Activated CD4-positive, alpha-beta T cell treated with anti-CD3 and anti-CD28 coated beads, Interleukin-2, amount 50 U/mL, for 24 hours (primary cell): ENCODE measurements at regions not wholly inside any gene's neighbourhood (a gene's known extent, or its start where the extent isn't known, plus 50 kb on each side); places are given as distances from the start of the nearest gene placed in this dataset.
"Not testable (repeated sequence)": the region's sequence is repeated elsewhere in the genome, so short reads cannot be mapped to it uniquely, and the experiment has no call there.

Source experiments
- DNase-seq, 2 donors: peaks; one replicate each; pipeline ENCODE4 v3.0.0-alpha.2; 2020; ENCODE audit warnings: low read depth in 1 of 2, low spot score in 1 of 2

DNA sequence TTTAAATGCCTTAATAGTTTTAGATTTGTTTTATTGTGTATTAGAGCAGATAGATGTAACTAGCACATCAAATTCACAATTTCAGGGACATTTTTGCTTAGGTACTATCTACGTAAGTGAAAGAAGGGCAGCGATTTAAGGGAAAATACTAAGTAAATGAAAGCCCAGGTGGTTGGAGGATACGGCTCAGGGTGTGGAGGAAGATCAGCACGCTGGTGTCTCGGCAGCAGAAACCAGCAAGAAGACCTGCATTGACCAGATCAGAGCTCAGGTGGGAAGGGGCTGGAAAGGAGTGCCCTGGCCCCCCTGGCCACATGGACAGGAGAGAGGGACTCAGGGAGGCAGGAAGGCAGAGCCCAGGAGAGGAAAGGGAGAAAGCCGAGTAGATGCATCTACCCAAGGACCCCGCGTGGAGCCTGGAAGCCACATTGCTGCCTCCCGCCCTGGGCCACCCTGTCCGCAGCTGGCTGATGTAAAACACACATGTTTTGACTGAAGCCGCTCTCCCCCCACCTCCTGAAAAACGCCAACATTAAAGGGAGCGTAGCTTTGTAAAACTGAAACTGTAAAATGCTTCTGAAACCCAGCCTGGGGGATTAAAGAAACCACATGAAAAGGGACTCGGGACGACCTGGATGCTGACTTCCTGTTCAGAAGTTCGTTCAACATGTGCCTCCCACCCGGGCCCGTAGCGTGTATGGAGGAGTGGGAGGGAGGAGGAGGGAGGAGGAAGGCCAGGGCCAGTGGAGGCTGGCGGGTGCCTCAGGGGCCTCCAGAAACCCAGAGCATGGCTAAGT, 72.6 kb upstream of the TARDBP start:
- peak; percentile 26 to 50 for DNase-seq

DNA sequence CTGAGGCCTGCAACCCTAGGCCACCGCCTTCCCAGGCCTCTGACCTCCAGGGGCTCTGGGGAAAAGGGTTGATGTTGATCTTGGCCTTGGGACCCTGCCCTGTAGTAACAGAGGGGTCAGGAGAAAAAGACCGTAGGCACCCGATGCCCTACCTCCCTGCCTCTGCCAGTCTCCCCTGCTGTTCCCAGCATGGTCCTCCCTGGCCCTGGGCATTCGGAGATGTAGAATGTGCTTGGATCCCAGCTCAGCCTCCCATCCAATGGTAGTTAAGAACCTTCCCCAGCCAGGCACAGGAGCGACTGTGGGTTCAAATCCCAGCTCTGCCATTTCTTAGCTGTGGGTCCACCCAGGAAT, 72.0 kb upstream of the TARDBP start:
- no peak for DNase-seq

DNA sequence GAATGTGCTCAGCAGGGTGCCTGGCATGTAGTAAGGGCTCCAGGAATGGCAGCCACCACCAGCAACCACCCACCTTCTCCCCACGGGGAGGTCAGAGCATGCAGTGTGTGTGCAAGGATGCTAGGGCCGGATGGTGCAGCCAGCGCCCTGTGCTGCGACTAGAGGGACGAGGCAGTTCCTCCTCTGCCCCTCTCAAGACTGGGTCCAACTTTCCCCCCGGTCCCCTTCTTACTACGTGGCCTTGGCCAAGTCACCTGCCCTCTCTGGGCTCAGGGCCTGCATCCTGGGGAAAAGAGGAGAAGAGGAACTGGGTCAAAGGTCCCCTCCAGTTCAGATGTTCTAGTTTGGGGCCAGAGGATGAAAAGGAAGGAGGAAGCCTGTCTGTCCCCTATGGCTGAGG, 71.6 kb upstream of the TARDBP start:
- no peak for DNase-seq

DNA sequence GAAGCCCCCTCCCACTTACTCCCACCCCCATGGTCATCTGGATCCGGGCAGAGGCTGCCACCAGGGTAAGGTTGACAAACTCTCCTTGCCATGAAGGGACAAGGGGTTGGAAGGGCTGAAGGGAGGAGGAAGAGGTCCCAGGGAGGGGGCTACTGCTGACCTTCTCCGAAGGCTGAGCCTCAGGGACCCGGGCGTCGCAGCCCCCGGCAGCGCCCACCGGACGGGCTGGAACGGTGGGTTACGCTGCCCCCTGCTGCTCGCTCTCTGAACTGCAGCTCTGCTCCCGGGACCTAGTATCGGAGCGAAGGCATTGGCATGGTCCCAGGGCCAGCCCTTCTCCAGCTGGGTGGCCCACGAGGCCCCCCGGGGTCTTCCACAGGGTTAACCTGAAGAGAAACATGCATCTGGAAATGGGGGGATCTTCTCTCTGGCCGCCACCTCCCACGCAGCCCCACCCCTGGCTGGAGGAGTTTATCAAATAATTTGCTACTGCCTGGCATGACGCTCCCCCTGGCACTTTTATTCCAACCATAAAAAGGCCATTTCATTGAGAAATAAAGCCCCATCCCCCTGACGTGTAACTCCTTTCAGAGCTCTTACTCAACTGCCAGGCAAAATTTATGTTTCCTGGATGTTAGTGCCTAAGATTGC, 70.4 kb upstream of the TARDBP start:
- peak; percentile 40 to 52 for DNase-seq

DNA sequence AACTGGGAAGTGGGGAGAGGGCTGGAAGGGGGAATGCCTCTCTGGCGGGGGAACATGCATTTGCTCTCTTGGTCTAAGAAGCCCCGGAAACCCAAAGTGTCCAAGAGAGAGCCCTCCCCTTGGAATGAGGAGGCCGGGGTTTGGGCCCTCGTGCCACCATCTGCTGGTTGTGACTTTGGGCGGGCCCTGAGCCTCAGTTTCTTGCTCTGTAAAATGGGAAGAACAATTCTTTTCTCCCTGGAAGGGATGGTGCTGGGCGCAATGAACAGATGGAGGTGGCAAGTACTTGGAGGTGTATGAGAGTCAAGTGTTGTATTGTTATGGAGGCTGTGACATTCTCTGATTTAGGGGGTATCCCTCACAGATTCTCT, 69.9 kb upstream of the TARDBP start:
- no peak for DNase-seq

DNA sequence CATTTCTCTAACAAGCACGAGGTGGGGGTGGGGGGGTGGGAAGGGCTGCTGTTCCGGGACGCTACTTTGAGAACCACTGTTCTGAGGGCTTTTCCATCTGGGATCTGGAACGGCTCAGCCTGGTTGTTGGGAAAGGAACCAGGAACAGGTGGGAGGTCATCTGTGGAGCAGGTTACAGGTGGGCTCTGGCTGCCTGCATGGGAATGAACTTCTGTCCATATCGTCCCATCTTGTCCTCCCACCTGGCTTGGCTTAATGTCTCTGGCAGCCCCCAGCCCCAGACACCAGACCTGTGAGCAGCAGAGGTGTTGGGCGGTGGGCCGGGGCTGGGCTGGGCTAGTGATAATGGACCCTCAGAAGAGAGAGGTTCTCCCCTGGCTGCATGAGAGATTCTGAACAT, 69.4 kb upstream of the TARDBP start:
- no peak for DNase-seq

DNA sequence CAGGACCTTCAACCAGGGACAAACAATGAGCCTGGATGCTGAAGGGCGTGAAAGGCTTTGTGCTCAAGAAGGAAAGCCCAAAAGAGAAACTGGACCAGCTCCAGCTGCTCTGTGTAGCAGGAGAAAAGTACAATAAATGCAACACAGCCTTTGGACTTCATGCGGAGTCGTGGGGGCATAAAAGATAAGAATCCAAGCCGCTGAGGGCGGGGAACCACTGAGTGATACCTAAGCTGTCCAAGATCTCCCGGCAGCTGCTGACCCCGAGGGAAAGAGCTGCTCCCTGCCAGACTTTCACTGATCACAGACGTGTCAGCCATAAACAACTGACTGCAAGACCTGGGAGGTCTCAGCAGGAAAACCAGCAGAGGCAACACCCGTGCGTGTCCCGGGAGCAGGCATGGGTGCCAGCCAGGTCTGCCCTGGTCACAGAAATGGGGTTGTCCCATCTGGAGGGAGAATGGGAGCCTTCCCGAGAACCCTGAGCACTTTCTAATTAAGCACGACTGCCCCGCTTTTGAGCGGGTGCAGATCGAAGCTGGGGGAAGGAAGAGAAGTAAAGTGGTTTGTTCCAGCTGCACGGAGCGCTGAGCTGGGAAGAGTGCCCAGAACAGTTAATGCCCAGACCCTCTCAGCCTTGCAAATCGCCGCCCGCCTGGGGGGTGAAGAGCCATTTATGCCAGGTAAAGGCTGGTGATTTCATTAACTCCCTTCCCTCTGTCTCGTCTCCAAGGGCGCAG, 68.3 kb upstream of the TARDBP start:
- no peak for DNase-seq

DNA sequence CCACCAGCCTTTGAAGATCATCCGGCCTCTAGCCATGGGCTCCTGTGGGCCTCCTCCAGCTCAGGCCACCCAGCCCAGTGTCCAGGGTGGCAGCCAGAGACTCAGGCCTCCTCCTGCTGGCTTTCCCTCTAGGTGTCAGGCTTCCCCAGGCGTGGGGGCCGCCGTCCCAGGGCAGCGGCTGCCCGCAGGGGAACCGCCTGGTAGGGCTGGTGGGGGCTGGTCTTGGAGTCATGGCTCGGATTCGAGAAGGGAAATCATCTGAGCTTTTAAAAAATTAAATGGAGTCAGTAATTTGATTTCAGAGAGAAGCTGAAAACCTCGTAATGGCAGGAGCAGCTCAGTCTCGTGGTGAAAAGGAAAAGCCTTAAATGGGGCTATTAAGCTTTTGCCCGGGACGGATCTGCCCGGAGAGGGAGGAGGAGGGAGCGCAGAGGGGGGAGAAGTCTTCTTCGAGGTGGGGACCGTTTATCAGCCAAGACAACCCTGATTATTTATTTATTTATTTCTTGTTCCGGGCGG, 66.4 kb upstream of the TARDBP start:
- no peak for DNase-seq

DNA sequence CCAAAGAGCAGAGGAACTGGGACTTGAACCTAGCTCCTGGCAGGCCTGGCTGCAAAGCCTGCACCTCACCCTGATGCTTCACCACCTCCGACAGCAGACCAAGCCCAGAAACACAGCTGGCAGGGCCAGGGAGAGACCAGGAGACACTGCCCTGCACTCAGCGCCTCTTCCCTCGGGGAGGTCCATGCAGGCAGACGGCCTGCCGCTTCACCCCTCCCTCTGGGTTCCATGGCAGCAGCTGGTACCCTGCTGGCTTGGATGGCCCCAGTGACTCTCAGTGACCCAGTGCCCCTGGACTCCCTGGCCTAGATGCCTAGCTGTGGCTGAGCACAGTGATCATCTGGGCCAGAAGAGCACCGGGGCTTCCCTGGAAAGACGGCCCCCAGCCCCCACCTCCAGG, 65.3 kb upstream of the TARDBP start:
- DNase-seq = no peak

DNA sequence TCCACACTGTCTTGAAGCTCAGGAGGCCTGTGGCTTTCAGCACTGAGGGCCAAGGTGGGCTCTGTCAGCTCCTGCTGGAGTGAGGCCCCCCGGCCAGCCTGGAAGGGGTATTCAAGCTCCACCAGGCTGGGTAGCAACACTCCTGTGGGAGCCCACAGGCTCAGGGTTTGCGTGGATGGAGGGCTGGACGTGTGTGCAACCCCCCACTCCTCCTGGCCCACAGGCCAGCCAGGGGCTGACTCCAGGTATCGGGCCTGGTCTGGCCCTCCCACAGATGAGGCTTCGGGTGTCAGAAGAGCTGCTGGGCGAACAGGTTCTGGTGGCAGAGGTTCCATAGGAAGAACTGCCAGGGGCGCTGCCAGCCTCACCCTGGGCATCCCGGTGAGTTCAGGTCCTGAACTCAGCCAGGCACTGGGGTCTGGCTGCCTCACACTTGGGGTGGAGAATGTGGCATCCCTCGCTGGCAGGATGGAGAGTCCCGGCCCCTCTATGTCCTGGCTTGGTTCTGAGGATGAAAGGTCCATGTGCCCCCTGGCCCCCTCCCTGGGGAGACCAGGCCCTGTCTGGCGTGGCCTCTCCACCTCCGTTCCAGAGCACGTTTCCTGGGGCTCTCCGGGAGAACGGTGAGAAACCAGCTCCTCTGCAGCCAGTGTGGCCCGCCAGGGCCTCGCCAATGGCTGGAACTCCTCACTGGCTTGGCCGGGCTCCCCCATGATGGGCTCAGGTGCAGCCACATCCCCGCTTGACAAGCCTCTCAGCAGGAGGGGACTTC, 64.6 kb upstream of the TARDBP start:
- DNase-seq = no peak

DNA sequence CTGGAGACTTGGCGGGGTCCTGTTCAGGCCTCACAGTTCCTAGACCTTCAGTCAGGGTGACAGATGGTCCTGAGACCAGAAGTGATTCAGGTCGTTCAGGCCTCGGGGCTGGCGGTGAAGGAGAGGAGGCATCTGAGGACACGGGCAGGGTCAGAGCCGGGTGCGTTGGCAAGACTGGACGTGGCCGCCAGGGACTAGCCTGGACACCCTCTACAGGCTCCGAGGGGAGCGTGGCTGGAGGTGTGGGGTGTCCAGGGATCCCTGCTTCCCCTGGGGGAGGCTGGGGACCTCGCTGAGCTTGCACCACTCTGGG, 64.0 kb upstream of the TARDBP start:
- no peak for DNase-seq

DNA sequence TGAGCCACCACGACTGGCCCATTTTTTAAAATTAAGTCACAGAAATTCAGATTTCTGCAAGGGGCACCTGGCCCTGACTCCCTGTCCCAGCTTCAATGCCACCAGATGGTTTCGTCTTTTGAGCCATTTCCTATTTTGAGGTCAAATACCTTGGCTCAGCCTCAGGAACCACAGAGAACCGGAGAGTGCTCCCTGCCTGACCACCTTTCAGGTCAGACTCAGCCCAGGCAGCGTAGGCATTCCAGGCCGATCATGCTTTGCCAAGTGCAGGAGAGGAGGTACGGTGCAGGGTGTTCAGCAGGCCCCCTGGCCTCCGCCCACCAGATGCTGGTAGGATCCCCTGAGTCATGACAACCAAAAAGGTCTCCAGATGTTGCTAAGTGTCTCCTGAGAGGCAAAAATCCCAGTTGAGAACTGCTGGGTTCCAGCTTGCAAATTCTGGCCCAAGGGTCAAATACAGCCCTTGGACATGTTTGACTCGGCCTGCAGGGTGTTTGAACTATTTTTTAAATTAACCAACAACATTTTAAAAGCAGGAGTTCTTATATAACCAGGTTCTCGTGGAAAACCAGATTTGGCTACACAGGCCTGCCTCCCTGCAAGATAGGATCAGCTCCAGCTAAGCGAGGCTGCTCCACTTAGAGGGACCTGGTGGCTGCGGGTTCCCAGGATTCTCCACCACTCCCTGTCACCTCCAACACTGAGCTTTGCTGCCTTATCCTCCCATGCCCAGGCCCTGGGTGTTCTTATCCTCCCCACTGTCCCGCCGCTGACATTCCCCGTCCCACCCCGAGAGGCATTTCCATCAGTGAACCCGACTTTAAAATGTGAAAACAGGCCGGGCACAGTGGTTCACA, 61.9 kb upstream of the TARDBP start:
- DNase-seq = no peak

DNA sequence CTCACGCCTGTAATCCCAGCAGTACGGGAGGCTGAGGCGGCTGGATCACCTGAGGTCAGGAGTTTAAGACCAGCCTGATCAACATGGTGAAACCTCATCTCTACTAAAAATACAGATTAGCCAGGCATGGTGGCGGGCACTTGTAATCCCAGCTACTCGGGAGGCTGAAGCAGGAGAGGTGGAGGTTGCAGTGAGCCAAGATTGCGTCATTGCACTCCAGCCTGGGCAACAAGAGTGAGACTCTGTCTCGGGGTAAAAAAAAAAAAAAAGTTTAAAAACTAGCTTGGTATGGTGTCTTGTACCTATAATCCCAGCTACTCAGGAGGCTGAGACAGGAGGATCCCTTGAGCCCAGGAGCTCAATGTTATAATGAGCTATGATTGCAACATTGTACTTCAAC, 61.2 kb upstream of the TARDBP start:
- DNase-seq = not testable (repeated sequence)

DNA sequence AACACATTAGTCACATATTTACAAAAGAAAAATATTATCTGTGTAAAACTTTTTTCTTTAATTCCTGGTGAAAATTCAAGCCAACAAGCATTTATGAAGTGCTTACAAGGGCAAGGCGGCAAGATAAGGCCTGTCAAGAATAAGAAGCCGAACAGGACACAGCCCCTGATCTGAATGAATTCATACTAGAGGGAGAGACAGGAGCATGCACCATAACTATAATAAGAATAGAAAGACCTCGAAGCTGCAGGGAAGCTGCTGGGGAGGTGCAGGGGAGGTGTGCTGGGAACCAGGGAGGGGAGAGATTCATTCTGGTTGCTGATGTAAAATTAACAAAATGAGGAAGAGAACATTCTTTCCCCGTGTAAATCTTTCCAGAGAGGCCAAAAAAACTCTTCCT, 60.5 kb upstream of the TARDBP start:
- no peak for DNase-seq

DNA sequence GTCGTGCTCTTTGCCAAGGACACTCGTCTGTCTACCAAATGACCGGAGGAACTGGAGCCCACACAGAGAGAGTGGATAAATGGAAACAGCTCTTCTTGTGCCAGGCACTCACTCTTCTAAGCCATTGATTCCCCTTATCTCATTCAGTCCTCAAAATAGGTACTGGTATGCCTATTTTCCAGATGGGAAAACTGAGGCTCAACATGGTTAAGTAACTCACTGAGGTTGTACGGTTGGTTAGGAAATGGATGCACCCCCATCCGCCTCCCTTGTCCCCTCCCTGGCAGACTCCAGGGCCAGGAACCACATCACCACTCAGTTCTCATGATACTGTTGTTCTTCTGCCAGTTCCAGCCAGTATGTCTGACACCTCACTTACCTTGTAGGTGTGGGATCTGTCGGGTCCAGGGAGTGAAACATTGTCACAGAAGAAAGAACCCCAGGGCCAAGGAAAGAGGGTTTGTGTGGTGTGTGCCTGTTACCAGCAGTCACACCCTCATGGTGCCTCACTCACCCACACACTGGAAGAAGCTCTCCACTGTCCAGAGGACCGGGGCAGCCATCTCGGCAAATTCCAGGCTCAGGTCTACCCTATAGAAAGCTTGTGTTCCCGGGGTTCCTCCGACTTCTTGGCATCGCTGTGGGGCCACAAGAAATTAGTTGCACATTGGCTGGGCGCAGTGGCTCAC, 58.8 kb upstream of the TARDBP start:
- DNase-seq = no peak

DNA sequence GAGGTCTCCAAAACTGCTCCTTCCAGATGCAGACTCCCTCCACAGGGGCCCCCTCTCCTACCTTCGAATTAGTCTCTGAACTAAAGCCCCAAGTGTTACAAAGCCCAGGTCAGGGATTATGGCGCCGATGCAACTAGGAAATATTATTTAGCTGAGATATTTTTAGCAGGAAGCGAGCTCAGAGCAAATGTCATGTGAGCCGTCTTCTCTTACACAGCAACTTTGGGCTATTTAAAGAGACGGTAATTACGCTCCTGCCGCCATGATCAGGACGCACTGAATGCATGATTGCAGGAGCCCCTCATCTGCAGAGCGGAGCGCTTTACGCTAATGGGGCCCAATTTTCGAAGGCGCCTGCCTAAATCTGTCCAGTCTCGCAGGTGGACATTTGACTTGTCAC, 55.3 kb upstream of the TARDBP start:
- no peak for DNase-seq

DNA sequence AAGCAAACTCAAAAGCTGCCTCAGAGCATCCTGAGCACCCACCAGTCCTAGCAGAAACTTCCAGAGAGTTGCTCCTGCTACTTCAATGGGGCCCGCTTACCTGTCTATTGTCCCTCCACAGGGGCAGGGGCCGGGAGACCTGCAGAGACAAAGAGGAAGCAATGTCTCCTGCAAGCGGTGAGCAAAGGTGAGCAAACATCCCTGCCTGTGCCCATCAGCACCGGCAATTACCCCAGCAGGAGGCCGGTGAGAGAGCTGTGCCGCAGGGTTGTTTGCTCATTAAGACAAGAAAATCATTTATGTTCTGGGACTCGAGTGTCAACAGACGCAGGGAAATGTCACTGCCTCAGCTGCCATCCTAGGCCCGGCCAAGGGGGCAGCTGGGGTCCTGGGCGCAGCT, 53.8 kb upstream of the TARDBP start:
- DNase-seq = no peak

DNA sequence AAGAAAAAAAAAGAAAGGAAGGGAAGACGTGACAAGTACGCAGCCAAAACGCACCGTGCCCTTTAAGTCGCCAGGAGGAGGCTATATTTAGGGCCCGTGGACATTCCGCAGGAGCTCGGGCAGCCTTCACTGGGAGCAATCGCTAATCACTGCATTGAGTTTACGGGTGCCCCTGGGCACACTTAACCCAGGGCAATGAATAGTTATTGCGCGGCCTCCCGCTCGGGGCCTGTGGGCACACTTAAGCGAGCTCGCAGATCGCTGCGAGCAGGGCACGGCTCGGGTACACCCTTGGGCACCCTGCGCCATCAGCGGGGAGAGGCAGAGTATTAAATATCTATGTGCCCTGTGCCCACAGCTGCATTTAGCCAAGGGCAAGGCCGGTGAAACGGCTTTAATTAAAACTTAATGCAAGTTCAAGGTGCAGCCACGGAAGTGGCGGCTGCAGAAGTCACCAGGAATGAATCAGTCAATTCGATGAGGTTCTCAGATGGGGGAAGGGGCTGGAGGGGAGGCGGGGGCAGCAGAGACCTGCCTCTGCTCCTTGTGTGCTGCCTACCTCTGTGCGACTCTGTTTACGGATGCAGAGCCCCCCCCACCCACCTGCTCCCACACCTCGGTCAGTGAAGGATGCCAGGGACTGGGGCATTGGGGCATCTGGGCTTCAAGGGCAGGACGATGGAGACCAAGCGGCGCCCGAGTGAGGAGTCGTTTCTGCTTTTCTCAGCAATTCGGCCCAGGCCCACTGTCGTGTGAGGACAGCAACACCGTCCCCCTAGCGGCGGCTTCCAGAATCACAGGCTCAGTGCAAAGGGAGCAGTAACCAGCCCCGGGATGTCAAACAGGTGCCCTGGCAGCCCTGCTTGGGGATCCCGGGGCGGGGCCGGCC, 51.8 kb upstream of the TARDBP start:
- peak; percentile 76 to 79 for DNase-seq

DNA sequence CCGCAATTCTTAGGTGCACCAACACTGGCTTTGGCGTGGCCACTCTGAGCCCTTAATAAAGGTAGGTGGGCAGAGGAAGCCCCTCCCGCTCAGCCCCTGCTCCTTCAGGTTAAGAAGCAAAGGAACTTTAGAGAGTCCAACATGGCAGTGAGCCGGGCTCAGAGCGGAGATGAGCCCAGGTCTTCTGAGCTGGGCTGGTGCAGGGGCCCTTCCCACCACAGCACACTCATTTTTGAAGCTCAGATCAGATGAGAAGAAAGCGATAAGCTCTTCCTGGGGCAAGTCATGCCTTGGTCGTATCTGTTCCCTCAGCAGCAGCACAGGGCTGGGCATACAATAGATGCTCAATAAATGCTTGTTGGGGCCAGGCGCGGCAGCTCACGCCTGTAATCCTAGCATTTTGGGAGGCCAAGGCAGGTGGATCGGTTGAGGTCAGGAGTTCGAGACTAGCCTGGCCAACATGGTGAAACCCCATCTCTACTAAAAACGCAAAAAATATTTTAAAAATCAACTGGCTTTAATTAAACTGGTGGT, 51.1 kb upstream of the TARDBP start:
- no peak for DNase-seq
